B cell (primary cell): ENCODE measurements at regions not wholly inside any gene's neighbourhood (a gene's known extent, or its start where the extent isn't known, plus 50 kb on each side); places are given as distances from the start of the nearest gene placed in this dataset.

Source experiments
- CTCF ChIP-seq: fragments of 200-600 bp; IDR thresholded peaks from one replicate; pipeline ENCODE4 v1.8.0; 2022; ENCODE audit warnings: antibody characterized with exemption, mild to moderate bottlenecking
- EZH2 ChIP-seq: IDR thresholded peaks from 2 replicates; pipeline ENCODE4 v1.6.1; 2012; ENCODE audit warnings: borderline replicate concordance, low read depth, mild to moderate bottlenecking, moderate library complexity, low read length; ENCODE audit not compliant: insufficient read depth, poor library complexity, severe bottlenecking

- TF ChIP-seq CTCF: no peak
- no peak for TF ChIP-seq EZH2
These were observed 212.3 kb upstream of the PLXNA2 start for GRCh38 chr1:208456487-208456886.
